ENCODE measurements at regions not wholly inside any gene's neighbourhood (a gene's known extent, or its start where the extent isn't known, plus 50 kb on each side); places are given as distances from the start of the nearest gene placed in this dataset.

DNA sequence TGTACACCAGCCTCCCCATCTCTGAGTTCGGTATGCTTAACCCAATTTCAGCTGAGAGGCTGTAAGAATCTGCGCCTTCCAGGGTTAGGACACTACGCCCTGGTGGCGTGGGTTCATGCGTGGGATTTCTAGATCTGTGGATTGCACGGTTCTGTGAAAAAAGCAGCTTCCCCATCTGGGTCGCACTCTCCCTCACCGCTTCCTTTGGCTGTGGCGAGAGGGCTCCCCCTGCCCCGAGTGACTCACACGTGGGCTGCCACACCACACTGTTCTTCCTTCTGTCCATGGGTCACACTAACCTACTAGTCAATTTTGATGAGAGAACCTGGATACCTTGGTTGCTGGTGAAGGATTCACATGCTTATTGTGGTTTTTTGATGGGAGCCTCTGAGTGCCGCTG lies 256.0 kb upstream of the MAF start:
- Histone ChIP-seq H3K79me2 (ENCODE audit: low read length) (no peaks in the 10 kb centered on the region), H3K36me3 (ENCODE audit: low read depth, low read length) (no peaks in the 10 kb centered on the region), H3K9me2 (replicated peaks; ENCODE audit: low read length) (no peaks in the 10 kb centered on the region), H3K4me1 (ENCODE audit: insufficient read depth, low read length) (no peaks in the 10 kb centered on the region), H3K9me3 (ENCODE audit: low read length) (no peaks in the 10 kb centered on the region), H4K20me1 (ENCODE audit: low read length) (no peaks in the 10 kb centered on the region), H3K27me3 (ENCODE audit: low read length) (no peaks in the 10 kb centered on the region), H3F3A (ENCODE audit: low read length, unreplicated experiment) (no peaks in the 10 kb centered on the region), H3K9ac (ENCODE audit: low read length) (no peak overlapping the region), H3K4me2 (ENCODE audit: low read length) (no peak overlapping the region), H3K4me3 (ENCODE audit: low read length) (no peak overlapping the region), H3K27ac (ENCODE audit: low read length) (no peak overlapping the region), H2AFZ (ENCODE audit: low read length) (no peak overlapping the region)
- ATAC-seq, result no peak
- POLR2A ChIA-PET (ENCODE audit: unreplicated experiment), result no interaction called here
- CTCF ChIA-PET, result no interaction called here
- BruUV-seq (replicated peaks), result no TSS peak
- DNase-seq, result no peak
- intact Hi-C loops (cut with micrococcal nuclease), result no loop called here
- TF ChIP-seq EZH2phosphoT487 (IDR thresholded peaks at IDR 0.05; ENCODE audit: borderline replicate concordance, low read length) (no peak), CTCF (conservative IDR thresholded peaks at IDR 0.05; ENCODE audit: low read depth, low read length) (no peak), EZH2 (IDR thresholded peaks at IDR 0.05; ENCODE audit: low read length, unreplicated experiment) (no peak)

GRCh38 chr16:79850348-79850747 lies 249.8 kb upstream of the MAF start:
- Histone ChIP-seq H3K4me2 (ENCODE audit: low read length) (no peak overlapping the region), H3K27me3 (ENCODE audit: low read length) (no peaks in the 10 kb centered on the region), H3K4me1 (ENCODE audit: insufficient read depth, low read length) (no peaks in the 10 kb centered on the region), H3K9me2 (replicated peaks; ENCODE audit: low read length) (no peaks in the 10 kb centered on the region), H3K9me3 (ENCODE audit: low read length) (no peaks in the 10 kb centered on the region), H3K36me3 (ENCODE audit: low read depth, low read length) (no peaks in the 10 kb centered on the region), H3K4me3 (ENCODE audit: low read length) (no peak overlapping the region), H2AFZ (ENCODE audit: low read length) (no peak overlapping the region), H3F3A (ENCODE audit: low read length, unreplicated experiment) (no peaks in the 10 kb centered on the region), H4K20me1 (ENCODE audit: low read length) (no peaks in the 10 kb centered on the region), H3K79me2 (ENCODE audit: low read length) (no peaks in the 10 kb centered on the region), H3K9ac (ENCODE audit: low read length) (no peak overlapping the region), H3K27ac (ENCODE audit: low read length) (no peak overlapping the region)
- ATAC-seq (no peak), DNase-seq (no peak)
- intact Hi-C loops (cut with micrococcal nuclease), result no loop called here
- no TSS peak for BruUV-seq (replicated peaks)
- POLR2A ChIA-PET (ENCODE audit: unreplicated experiment), result no interaction called here
- CTCF ChIA-PET, result no interaction called here
- TF ChIP-seq EZH2 (IDR thresholded peaks at IDR 0.05; ENCODE audit: low read length, unreplicated experiment), result no peak
- no peak for TF ChIP-seq EZH2phosphoT487 (IDR thresholded peaks at IDR 0.05; ENCODE audit: borderline replicate concordance, low read length)
- TF ChIP-seq CTCF (conservative IDR thresholded peaks at IDR 0.05; ENCODE audit: low read depth, low read length), result no peak

GRCh38 chr16:79849119-79849518 lies 248.6 kb upstream of the MAF start:
- no peaks in the 10 kb centered on the region for H3K27me3 ChIP-seq (ENCODE audit: low read length)
- no peaks in the 10 kb centered on the region for H3F3A ChIP-seq (ENCODE audit: low read length, unreplicated experiment)
- no peaks in the 10 kb centered on the region for H3K36me3 ChIP-seq (ENCODE audit: low read depth, low read length)
- H4K20me1 ChIP-seq (ENCODE audit: low read length), result no peaks in the 10 kb centered on the region
- ATAC-seq (no peak), DNase-seq (no peak)
- no peaks in the 10 kb centered on the region for H3K9me3 ChIP-seq (ENCODE audit: low read length)
- ChIA-PET POLR2A (ENCODE audit: unreplicated experiment) (no interaction called here), CTCF (no interaction called here)
- H3K4me3 ChIP-seq (ENCODE audit: low read length), result no peak overlapping the region
- H3K4me2 ChIP-seq (ENCODE audit: low read length), result no peak overlapping the region
- no TSS peak for BruUV-seq (replicated peaks)
- no peaks in the 10 kb centered on the region for H3K9me2 ChIP-seq (replicated peaks; ENCODE audit: low read length)
- TF ChIP-seq CTCF (conservative IDR thresholded peaks at IDR 0.05; ENCODE audit: low read depth, low read length) (no peak), EZH2 (IDR thresholded peaks at IDR 0.05; ENCODE audit: low read length, unreplicated experiment) (no peak), EZH2phosphoT487 (IDR thresholded peaks at IDR 0.05; ENCODE audit: borderline replicate concordance, low read length) (no peak)
- no peaks in the 10 kb centered on the region for H3K4me1 ChIP-seq (ENCODE audit: insufficient read depth, low read length)
- no peaks in the 10 kb centered on the region for H3K79me2 ChIP-seq (ENCODE audit: low read length)
- no peak overlapping the region for H3K9ac ChIP-seq (ENCODE audit: low read length)
- H2AFZ ChIP-seq (ENCODE audit: low read length), result no peak overlapping the region
- intact Hi-C loops (cut with micrococcal nuclease), result no loop called here
- H3K27ac ChIP-seq (ENCODE audit: low read length), result no peak overlapping the region

Data from PC-3 (cell line).